IPS-18c (cell line): ENCODE measurements at regions not wholly inside any gene's neighbourhood (a gene's known extent, or its start where the extent isn't known, plus 50 kb on each side); places are given as distances from the start of the nearest gene placed in this dataset.

Experiments used
- H3K4me3 ChIP-seq: 2 replicates; pipeline ENCODE4 v1.7.0; 2013; ENCODE audit warnings: low read depth, mild to moderate bottlenecking, low read length, moderate library complexity; ENCODE audit not compliant: insufficient read depth
- H3K9me3 ChIP-seq: one replicate; pipeline ENCODE4 v1.6.1; 2013; ENCODE audit warnings: mild to moderate bottlenecking, low read length, moderate library complexity; ENCODE audit not compliant: control insufficient read depth, insufficient read depth

- no peaks in the 10 kb centered on the region for H3K9me3 ChIP-seq
- no peak overlapping the region for H3K4me3 ChIP-seq
These were observed 296.6 kb upstream of the SLC7A11 start for GRCh38 chr4:138538743-138539142.

GRCh38 chr4:138537731-138538490, 295.8 kb upstream of the SLC7A11 start:
- no peaks in the 10 kb centered on the region for H3K9me3 ChIP-seq
- H3K4me3 ChIP-seq: no peak overlapping the region

- H3K4me3 ChIP-seq: no peak overlapping the region
- no peaks in the 10 kb centered on the region for H3K9me3 ChIP-seq
These were observed 293.2 kb upstream of the SLC7A11 start for GRCh38 chr4:138535316-138535715.

- Histone ChIP-seq H3K4me3 (no peak overlapping the region), H3K9me3 (peaks cover 4% of the 10 kb centered on the region)
These were observed 280.2 kb upstream of the SLC7A11 start for GRCh38 chr4:138522366-138522765.

- H3K9me3 ChIP-seq: peaks cover 4% of the 10 kb centered on the region
- H3K4me3 ChIP-seq: no peak overlapping the region
These were observed 279.7 kb upstream of the SLC7A11 start for GRCh38 chr4:138521809-138522208.

GRCh38 chr4:138519436-138519835, 277.3 kb upstream of the SLC7A11 start:
- H3K4me3 ChIP-seq: no peak overlapping the region

GRCh38 chr4:138513535-138513934, 271.4 kb upstream of the SLC7A11 start:
- Histone ChIP-seq H3K4me3 (no peak overlapping the region), H3K9me3 (no peaks in the 10 kb centered on the region)

More at GRCh38 chr4:138519436-138519835, 277.3 kb upstream of the SLC7A11 start:
- H3K9me3 ChIP-seq: peaks cover 4% of the 10 kb centered on the region

- no peaks in the 10 kb centered on the region for H3K9me3 ChIP-seq
- H3K4me3 ChIP-seq: no peak overlapping the region
These were observed 270.6 kb upstream of the SLC7A11 start for GRCh38 chr4:138512756-138513155.

- Histone ChIP-seq H3K9me3 (no peaks in the 10 kb centered on the region), H3K4me3 (no peak overlapping the region)
These were observed 267.9 kb upstream of the SLC7A11 start for GRCh38 chr4:138510053-138510452.

GRCh38 chr4:138509346-138509745, 267.2 kb upstream of the SLC7A11 start:
- H3K9me3 ChIP-seq: no peaks in the 10 kb centered on the region
- H3K4me3 ChIP-seq: no peak overlapping the region

- no peaks in the 10 kb centered on the region for H3K9me3 ChIP-seq
- no peak overlapping the region for H3K4me3 ChIP-seq
These were observed 265.4 kb upstream of the SLC7A11 start for GRCh38 chr4:138507522-138507921.

GRCh38 chr4:138501614-138502013, 259.5 kb upstream of the SLC7A11 start:
- Histone ChIP-seq H3K4me3 (no peak overlapping the region), H3K9me3 (peaks cover 2% of the 10 kb centered on the region)

GRCh38 chr4:138500869-138501268, 258.7 kb upstream of the SLC7A11 start:
- H3K4me3 ChIP-seq: no peak overlapping the region
- H3K9me3 ChIP-seq: peaks cover 2% of the 10 kb centered on the region

- peaks cover 2% of the 10 kb centered on the region for H3K9me3 ChIP-seq
- H3K4me3 ChIP-seq: no peak overlapping the region
These were observed 257.5 kb upstream of the SLC7A11 start for GRCh38 chr4:138499627-138500026.

GRCh38 chr4:138494931-138495330, 252.8 kb upstream of the SLC7A11 start:
- H3K4me3 ChIP-seq: no peak overlapping the region

GRCh38 chr4:138494116-138494515, 252.0 kb upstream of the SLC7A11 start:
- Histone ChIP-seq H3K4me3 (no peak overlapping the region), H3K9me3 (no peaks in the 10 kb centered on the region)

More at GRCh38 chr4:138494931-138495330, 252.8 kb upstream of the SLC7A11 start:
- no peaks in the 10 kb centered on the region for H3K9me3 ChIP-seq

GRCh38 chr4:138492176-138492575, 250.0 kb upstream of the SLC7A11 start:
- H3K9me3 ChIP-seq: peaks cover 2% of the 10 kb centered on the region
- H3K4me3 ChIP-seq: no peak overlapping the region

- Histone ChIP-seq H3K9me3 (peaks cover 2% of the 10 kb centered on the region), H3K4me3 (no peak overlapping the region)
These were observed 246.4 kb upstream of the SLC7A11 start for GRCh38 chr4:138488533-138488932.

- H3K9me3 ChIP-seq: peaks cover 2% of the 10 kb centered on the region
- no peak overlapping the region for H3K4me3 ChIP-seq
These were observed 245.5 kb upstream of the SLC7A11 start for GRCh38 chr4:138487670-138488069.
